NCI-H1105 treated with DMSO at 0.1 percent for 48 hours (cell line): ENCODE measurements at regions not wholly inside any gene's neighbourhood (a gene's known extent, or its start where the extent isn't known, plus 50 kb on each side); places are given as distances from the start of the nearest gene placed in this dataset.

Source experiments
- DNase-seq: peaks from one replicate; lab custom pipeline; 2025; lab: John Stamatoyannopoulos, UW

- no peak for DNase-seq
Observed at GRCh38 chr14:51396222-51396815, 156.3 kb downstream of the TMX1 start.

GRCh38 chr14:51398898-51399297, 158.9 kb downstream of the TMX1 start:
- no peak for DNase-seq

- DNase-seq: no peak
Observed at GRCh38 chr14:51400139-51400538, 160.1 kb downstream of the TMX1 start.

GRCh38 chr14:51401272-51401671, 161.2 kb downstream of the TMX1 start:
- no peak for DNase-seq

GRCh38 chr14:51401756-51402155, 161.7 kb downstream of the TMX1 start:
- no peak for DNase-seq

GRCh38 chr14:51410897-51411296, 170.8 kb downstream of the TMX1 start:
- DNase-seq: no peak

GRCh38 chr14:51419685-51420084, 179.6 kb downstream of the TMX1 start:
- no peak for DNase-seq

- no peak for DNase-seq
Observed at GRCh38 chr14:51422704-51423103, 182.7 kb downstream of the TMX1 start.

- DNase-seq: no peak
Observed at GRCh38 chr14:51424041-51424440, 184.0 kb downstream of the TMX1 start.

- no peak for DNase-seq
Observed at GRCh38 chr14:51424561-51425251, 184.7 kb downstream of the TMX1 start.

GRCh38 chr14:51428981-51429380, 188.9 kb downstream of the TMX1 start:
- DNase-seq: no peak

GRCh38 chr14:51430079-51430478, 190.0 kb downstream of the TMX1 start:
- no peak for DNase-seq

- no peak for DNase-seq
Observed at GRCh38 chr14:51430633-51431032, 190.6 kb downstream of the TMX1 start.

GRCh38 chr14:51431033-51431709, 191.1 kb downstream of the TMX1 start:
- no peak for DNase-seq

GRCh38 chr14:51431741-51432140, 191.7 kb downstream of the TMX1 start:
- no peak for DNase-seq

GRCh38 chr14:51432302-51432948, 192.4 kb downstream of the TMX1 start:
- no peak for DNase-seq

- no peak for DNase-seq
Observed at GRCh38 chr14:51436630-51437029, 196.6 kb downstream of the TMX1 start.

GRCh38 chr14:51439896-51440295, 199.8 kb downstream of the TMX1 start:
- DNase-seq: no peak

- DNase-seq: no peak
Observed at GRCh38 chr14:51441001-51441400, 201.0 kb downstream of the TMX1 start.

- no peak for DNase-seq
Observed at GRCh38 chr14:51442513-51443175, 202.6 kb downstream of the TMX1 start.

- DNase-seq: no peak
Observed at GRCh38 chr14:51443195-51444018, 203.4 kb downstream of the TMX1 start.
